ENCODE measurements at regions not wholly inside any gene's neighbourhood (a gene's known extent, or its start where the extent isn't known, plus 50 kb on each side); places are given as distances from the start of the nearest gene placed in this dataset.
"Not testable (repeated sequence)": the region's sequence is repeated elsewhere in the genome, so short reads cannot be mapped to it uniquely, and the experiment has no call there.

- no peak for DNase-seq (ENCODE audit: low spot score in 2 of 2)
- Histone ChIP-seq H3K9me3 (no peaks in the 10 kb centered on the region), H3K4me3 (no peak overlapping the region), H3K27me3 (ENCODE audit: low read depth) (no peaks in the 10 kb centered on the region), H3K36me3 (replicated peaks) (no peaks in the 10 kb centered on the region), H3K4me1 (no peaks in the 10 kb centered on the region)
- in situ Hi-C loops (cut with MboI; ENCODE audit: low sequenced_read_pairs), result no loop called here
Observed at GRCh38 chr10:16155834-16156233, 281.0 kb upstream of the PTER start.

DNA sequence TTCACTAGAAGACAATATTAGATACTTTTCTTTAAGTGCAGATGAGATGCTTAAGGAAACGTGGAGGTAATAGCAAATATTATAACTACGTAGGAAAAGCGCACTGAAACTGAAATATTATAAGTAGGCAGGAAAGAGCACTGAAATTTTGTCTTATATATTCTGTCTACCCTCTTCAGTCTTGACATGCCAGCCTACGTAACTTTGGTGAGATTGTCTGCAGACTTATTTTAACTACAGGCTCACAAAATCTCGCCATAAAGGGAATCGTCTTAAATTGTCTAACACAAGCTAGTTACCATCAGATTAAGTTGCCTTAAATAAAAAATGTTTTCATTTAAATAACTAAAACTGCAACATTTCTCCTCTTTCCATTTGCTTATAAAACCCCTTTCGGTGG, 280.1 kb upstream of the PTER start:
- DNase-seq (ENCODE audit: low spot score in 2 of 2), result no peak
- H3K36me3 ChIP-seq (replicated peaks), result no peaks in the 10 kb centered on the region
- in situ Hi-C loops (cut with MboI; ENCODE audit: low sequenced_read_pairs), result no loop called here

DNA sequence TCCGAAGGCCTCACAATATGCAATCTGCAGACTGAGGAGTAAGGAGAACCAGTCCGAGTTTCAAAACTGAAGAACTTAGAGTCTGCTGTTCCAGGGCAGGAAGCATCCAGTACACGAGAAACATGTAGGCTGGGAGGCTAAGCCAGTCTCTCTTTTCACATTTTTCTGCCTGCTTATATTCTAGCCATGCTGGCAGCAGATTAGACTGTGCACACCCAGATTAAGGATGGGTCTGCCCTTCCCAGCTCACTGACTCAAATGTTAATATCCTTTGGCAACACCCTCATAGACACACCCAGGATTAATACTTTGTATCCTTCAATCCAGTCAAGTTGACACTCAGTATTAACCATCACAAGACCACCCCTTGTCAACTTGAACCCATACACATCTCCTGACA, 271.7 kb upstream of the PTER start:
- in situ Hi-C loops (cut with MboI; ENCODE audit: low sequenced_read_pairs); H3K36me3 ChIP-seq (replicated peaks); DNase-seq (ENCODE audit: low spot score in 2 of 2); H3K27me3 ChIP-seq (ENCODE audit: low read depth); H3K4me1 ChIP-seq; H3K4me3 ChIP-seq; H3K9me3 ChIP-seq: not testable (repeated sequence)

More for the DNA sequence above, 280.1 kb upstream of the PTER start:
- no peaks in the 10 kb centered on the region for H3K9me3 ChIP-seq
- no peak overlapping the region for H3K4me3 ChIP-seq
- H3K4me1 ChIP-seq, result no peaks in the 10 kb centered on the region
- no peaks in the 10 kb centered on the region for H3K27me3 ChIP-seq (ENCODE audit: low read depth)

- in situ Hi-C loops (cut with MboI; ENCODE audit: low sequenced_read_pairs), result no loop called here
Observed at GRCh38 chr10:16182144-16182543, 254.7 kb upstream of the PTER start.

GRCh38 chr10:16182688-16183087, 254.1 kb upstream of the PTER start:
- in situ Hi-C loops (cut with MboI; ENCODE audit: low sequenced_read_pairs), result no loop called here
- Histone ChIP-seq H3K36me3 (replicated peaks) (no peaks in the 10 kb centered on the region), H3K9me3 (no peaks in the 10 kb centered on the region), H3K27me3 (ENCODE audit: low read depth) (peaks cover 2% of the 10 kb centered on the region; the same call in 1 of the 2 replicates), H3K4me3 (no peak overlapping the region), H3K4me1 (no peaks in the 10 kb centered on the region)
- DNase-seq (ENCODE audit: low spot score in 2 of 2), result no peak

More at GRCh38 chr10:16182144-16182543, 254.7 kb upstream of the PTER start:
- Histone ChIP-seq H3K9me3 (no peaks in the 10 kb centered on the region), H3K36me3 (replicated peaks) (no peaks in the 10 kb centered on the region), H3K4me3 (no peak overlapping the region), H3K4me1 (no peaks in the 10 kb centered on the region), H3K27me3 (ENCODE audit: low read depth) (peaks cover 2% of the 10 kb centered on the region; the same call in 1 of the 2 replicates)
- DNase-seq (ENCODE audit: low spot score in 2 of 2), result no peak

GRCh38 chr10:16184096-16184597, 252.7 kb upstream of the PTER start:
- H3K27me3 ChIP-seq (ENCODE audit: low read depth), result peaks cover 2% of the 10 kb centered on the region; the same call in 1 of the 2 replicates
- no peak for DNase-seq (ENCODE audit: low spot score in 2 of 2)
- H3K36me3 ChIP-seq (replicated peaks), result no peaks in the 10 kb centered on the region
- no peaks in the 10 kb centered on the region for H3K9me3 ChIP-seq
- no peaks in the 10 kb centered on the region for H3K4me1 ChIP-seq
- in situ Hi-C loops (cut with MboI; ENCODE audit: low sequenced_read_pairs), result no loop called here
- H3K4me3 ChIP-seq, result no peak overlapping the region

DNA sequence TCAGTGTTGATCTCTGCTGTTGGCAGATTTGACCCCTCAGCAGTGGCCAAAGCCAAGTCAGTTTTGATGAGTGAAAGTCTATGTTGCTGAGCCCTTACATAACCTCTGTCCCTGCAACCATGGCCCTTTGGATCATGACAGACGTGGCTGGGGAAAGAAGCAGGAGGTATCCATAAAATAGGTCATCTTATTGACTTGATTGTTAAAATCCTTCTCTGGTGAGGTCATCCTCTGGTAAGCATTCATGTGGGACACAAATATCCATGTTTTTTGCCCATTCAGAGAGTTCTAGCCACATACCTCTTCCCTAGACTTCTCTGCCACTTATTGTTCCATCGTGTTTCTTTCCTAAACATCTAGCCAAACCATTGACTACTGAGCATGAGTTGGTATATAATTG, 251.9 kb upstream of the PTER start:
- in situ Hi-C loops (cut with MboI; ENCODE audit: low sequenced_read_pairs), result no loop called here
- H3K4me3 ChIP-seq, result no peak overlapping the region
- no peak for DNase-seq (ENCODE audit: low spot score in 2 of 2)
- no peaks in the 10 kb centered on the region for H3K9me3 ChIP-seq
- H3K4me1 ChIP-seq, result no peaks in the 10 kb centered on the region
- no peaks in the 10 kb centered on the region for H3K36me3 ChIP-seq (replicated peaks)
- peaks cover 2% of the 10 kb centered on the region; the same call in 1 of the 2 replicates for H3K27me3 ChIP-seq (ENCODE audit: low read depth)

DNA sequence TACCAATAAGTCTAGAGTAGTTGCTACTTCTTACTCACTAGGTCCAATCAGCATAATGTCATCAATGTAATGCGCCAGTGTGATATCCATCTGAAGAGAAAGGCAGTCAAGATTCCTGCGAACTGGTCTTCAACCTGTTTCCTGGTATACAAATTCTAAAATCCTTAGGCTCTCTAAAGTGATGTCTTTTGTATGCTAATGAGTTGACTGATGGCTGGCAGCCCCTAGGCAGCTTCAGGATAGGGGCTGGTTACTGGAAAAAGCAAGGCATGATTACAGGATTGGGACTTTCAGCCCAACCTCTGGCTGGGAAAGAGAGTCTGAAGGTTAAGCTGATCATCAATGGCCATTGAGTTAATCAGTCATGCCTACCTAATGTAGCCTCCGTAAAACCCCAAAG, 250.2 kb upstream of the PTER start:
- Histone ChIP-seq H3K9me3 (no peaks in the 10 kb centered on the region), H3K4me3 (no peak overlapping the region), H3K36me3 (replicated peaks) (no peaks in the 10 kb centered on the region), H3K27me3 (ENCODE audit: low read depth) (peaks cover 2% of the 10 kb centered on the region; the same call in 1 of the 2 replicates), H3K4me1 (no peaks in the 10 kb centered on the region)
- no peak for DNase-seq (ENCODE audit: low spot score in 2 of 2)
- in situ Hi-C loops (cut with MboI; ENCODE audit: low sequenced_read_pairs), result no loop called here

- Histone ChIP-seq H3K4me1 (no peaks in the 10 kb centered on the region), H3K4me3 (no peak overlapping the region), H3K9me3 (no peaks in the 10 kb centered on the region), H3K27me3 (ENCODE audit: low read depth) (peaks cover 2% of the 10 kb centered on the region; the same call in 1 of the 2 replicates), H3K36me3 (replicated peaks) (no peaks in the 10 kb centered on the region)
- in situ Hi-C loops (cut with MboI; ENCODE audit: low sequenced_read_pairs), result no loop called here
- no peak for DNase-seq (ENCODE audit: low spot score in 2 of 2)
Observed at GRCh38 chr10:16187161-16187560, 249.6 kb upstream of the PTER start.

- DNase-seq (ENCODE audit: low spot score in 2 of 2), result no peak
- Histone ChIP-seq H3K4me3 (no peak overlapping the region), H3K36me3 (replicated peaks) (no peaks in the 10 kb centered on the region), H3K4me1 (no peaks in the 10 kb centered on the region), H3K27me3 (ENCODE audit: low read depth) (no peaks in the 10 kb centered on the region), H3K9me3 (no peaks in the 10 kb centered on the region)
- in situ Hi-C loops (cut with MboI; ENCODE audit: low sequenced_read_pairs), result no loop called here
Observed at GRCh38 chr10:16192337-16192736, 244.5 kb upstream of the PTER start.

GRCh38 chr10:16193241-16193640, 243.6 kb upstream of the PTER start:
- H3K4me1 ChIP-seq, result no peaks in the 10 kb centered on the region
- no peaks in the 10 kb centered on the region for H3K36me3 ChIP-seq (replicated peaks)
- H3K27me3 ChIP-seq (ENCODE audit: low read depth), result no peaks in the 10 kb centered on the region
- H3K9me3 ChIP-seq, result no peaks in the 10 kb centered on the region
- DNase-seq (ENCODE audit: low spot score in 2 of 2), result no peak
- in situ Hi-C loops (cut with MboI; ENCODE audit: low sequenced_read_pairs), result no loop called here
- H3K4me3 ChIP-seq, result no peak overlapping the region

DNA sequence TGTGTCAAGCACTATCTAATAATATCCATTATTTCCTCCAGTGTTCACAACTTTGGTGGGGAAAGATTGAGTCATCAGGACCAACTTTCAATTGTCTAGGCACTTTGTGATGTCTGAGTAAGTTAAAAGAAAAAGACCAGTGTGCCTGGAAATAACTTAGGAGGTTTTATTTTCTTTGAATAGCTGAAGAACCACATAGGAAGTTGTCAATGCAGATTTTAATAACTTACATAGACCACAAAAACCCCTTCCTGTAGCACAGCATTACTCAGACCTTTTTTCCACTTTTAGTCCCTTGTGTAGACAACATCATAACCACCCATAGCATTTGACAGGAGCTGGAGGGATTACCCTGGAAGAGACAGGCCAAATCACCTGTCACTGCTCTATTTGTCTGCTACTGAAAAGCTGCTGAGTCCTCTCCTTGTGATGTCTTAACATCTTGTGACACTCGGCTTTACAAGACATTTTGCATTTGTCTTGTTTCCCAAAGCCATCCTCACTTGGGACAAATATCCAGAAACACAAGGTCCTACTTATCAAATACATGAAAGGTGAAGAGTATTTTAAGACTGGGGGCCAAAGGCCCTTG, 241.5 kb upstream of the PTER start:
- Histone ChIP-seq H3K9me3 (no peaks in the 10 kb centered on the region), H3K4me1 (no peaks in the 10 kb centered on the region), H3K36me3 (replicated peaks) (no peaks in the 10 kb centered on the region), H3K27me3 (ENCODE audit: low read depth) (no peaks in the 10 kb centered on the region), H3K4me3 (no peak overlapping the region)
- in situ Hi-C loops (cut with MboI; ENCODE audit: low sequenced_read_pairs), result no loop called here
- no peak for DNase-seq (ENCODE audit: low spot score in 2 of 2)

DNA sequence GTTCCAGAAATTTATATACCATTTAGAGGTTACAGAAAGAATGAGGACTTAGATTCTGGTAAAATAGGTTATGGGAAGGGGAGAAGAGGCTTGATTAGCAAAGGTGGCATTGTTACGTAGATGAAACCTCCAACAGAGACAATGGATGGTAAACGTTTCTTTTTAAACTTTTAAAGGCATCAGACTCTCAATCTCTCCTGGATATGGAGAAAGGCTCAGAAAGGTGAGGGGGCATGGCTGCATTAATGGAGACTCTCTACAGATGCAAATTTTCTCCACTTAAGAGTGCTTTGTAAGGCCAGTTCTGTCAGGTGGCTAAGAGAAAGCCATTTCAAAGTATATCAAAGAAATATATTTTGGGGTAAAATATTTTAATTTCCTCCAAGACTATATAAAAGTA, 240.9 kb upstream of the PTER start:
- no peak overlapping the region for H3K4me3 ChIP-seq
- H3K27me3 ChIP-seq (ENCODE audit: low read depth), result no peaks in the 10 kb centered on the region
- H3K4me1 ChIP-seq, result no peaks in the 10 kb centered on the region
- no peaks in the 10 kb centered on the region for H3K36me3 ChIP-seq (replicated peaks)
- in situ Hi-C loops (cut with MboI; ENCODE audit: low sequenced_read_pairs), result no loop called here
- no peak for DNase-seq (ENCODE audit: low spot score in 2 of 2)
- no peaks in the 10 kb centered on the region for H3K9me3 ChIP-seq

- H3K27me3 ChIP-seq (ENCODE audit: low read depth), result no peaks in the 10 kb centered on the region
- in situ Hi-C loops (cut with MboI; ENCODE audit: low sequenced_read_pairs), result no loop called here
- no peak for DNase-seq (ENCODE audit: low spot score in 2 of 2)
Observed at GRCh38 chr10:16199216-16199615, 237.6 kb upstream of the PTER start.

DNA sequence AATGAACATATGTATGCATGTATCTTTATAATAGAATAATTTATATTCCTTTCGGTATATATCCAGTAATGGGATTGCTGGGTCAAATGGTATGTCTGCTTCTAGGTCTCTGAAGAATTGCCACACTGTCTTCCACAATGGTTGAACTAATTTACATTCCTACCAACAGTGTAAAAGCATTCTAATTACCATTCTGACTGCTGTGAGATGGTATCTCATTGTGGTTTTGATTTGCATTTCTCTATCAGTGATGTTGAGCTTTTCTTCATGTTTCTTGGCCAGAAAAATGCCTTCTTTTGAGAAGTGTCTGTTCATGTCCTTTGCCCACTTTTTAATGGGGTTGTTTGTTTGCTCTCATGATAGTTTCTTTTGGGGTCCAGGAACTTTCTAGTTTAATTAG, 213.2 kb upstream of the PTER start:
- H3K27me3 ChIP-seq (ENCODE audit: low read depth); in situ Hi-C loops (cut with MboI; ENCODE audit: low sequenced_read_pairs); H3K9me3 ChIP-seq; H3K36me3 ChIP-seq (replicated peaks); H3K4me1 ChIP-seq; H3K4me3 ChIP-seq; DNase-seq (ENCODE audit: low spot score in 2 of 2): not testable (repeated sequence)

More at GRCh38 chr10:16199216-16199615, 237.6 kb upstream of the PTER start:
- Histone ChIP-seq H3K9me3 (no peaks in the 10 kb centered on the region), H3K36me3 (replicated peaks) (no peaks in the 10 kb centered on the region), H3K4me1 (no peaks in the 10 kb centered on the region), H3K4me3 (no peak overlapping the region)
